HepG2 (cell line): ENCODE measurements at regions not wholly inside any gene's neighbourhood (a gene's known extent, or its start where the extent isn't known, plus 50 kb on each side); places are given as distances from the start of the nearest gene placed in this dataset.

Experiments used
- ATAC-seq: fragments of 200-7000 bp; cut with Tn5 transposase; 3 replicates; pipeline ENCODE4 v1.9.1; 2020; ENCODE audit warnings: mild to moderate bottlenecking, moderate library complexity
- BruUV-seq: library from RNA; stranded (reverse); fragments of 400-500 nt; replicated peaks from 2 replicates; lab custom pipeline; 2021; lab: Mats Ljungman, UMichigan
- CTCF ChIA-PET: fragments of 300-600 bp; formaldehyde crosslinking; extraction: SDS; loops from one replicate; lab custom pipeline; 2021; ENCODE audit warnings: low total read pairs, inconsistent platforms, low intra/inter-chr PET ratio; lab: Yijun Ruan, JAX
- POLR2A ChIA-PET: fragments of 350-600 bp; sonication (Branson Sonifier 250); formaldehyde crosslinking; loops from one replicate; lab custom pipeline; 2020; ENCODE audit warnings: antibody characterized with exemption, inconsistent platforms; lab: Yijun Ruan, JAX
- DNase-seq: peaks from one replicate; pipeline ENCODE4 v3.0.0-alpha.2; 2015; ENCODE audit warnings: low spot score
- FAIRE-seq: peaks from 3 replicates; lab custom pipeline; 2011; peaks lifted over from hg19 to GRCh38; lab: Jason Lieb, UNC
- H2AFZ ChIP-seq: one replicate; pipeline ENCODE4 v1.6.1; 2011; ENCODE audit warnings: low read length, inconsistent platforms
- H3K27ac ChIP-seq: fragments of 300-600 bp; 3 replicates; pipeline ENCODE4 v1.8.0; 2011; ENCODE audit warnings: mixed run types, mild to moderate bottlenecking, mixed read lengths, low read length, inconsistent platforms; ENCODE audit not compliant: insufficient read depth; ENCODE audit errors: extremely low read length
- H3K27me3 ChIP-seq, 2 experiments: fragments of 200-600 bp in 1 of 2; 2 replicates in 1 of 2; 3 replicates in 1 of 2; pipeline versions ENCODE4 v1.6.0 to v1.8.0; 2011; ENCODE audit warnings: low read length in 2 of 2, mild to moderate bottlenecking in 2 of 2, moderate library complexity in 2 of 2, inconsistent platforms in 1 of 2; ENCODE audit not compliant: insufficient read depth in 2 of 2, control insufficient read depth in 1 of 2
- H3K36me3 ChIP-seq, 2 experiments: fragments of 200-600 bp in 1 of 2; replicated peaks in 1 of 2; 2 replicates in 1 of 2; 3 replicates in 1 of 2; pipeline versions ENCODE4 v1.5.1 to v1.8.0; 2011; ENCODE audit warnings: low read length in 2 of 2, inconsistent platforms in 1 of 2; ENCODE audit not compliant: insufficient read depth in 2 of 2, control insufficient read depth in 1 of 2
- H3K4me1 ChIP-seq: 2 replicates; pipeline ENCODE4 v1.5.1; 2012; ENCODE audit warnings: low read length, inconsistent platforms; ENCODE audit not compliant: insufficient read depth
- H3K4me2 ChIP-seq: 2 replicates; pipeline ENCODE4 v1.6.0; 2011; ENCODE audit warnings: low read depth, low read length, inconsistent platforms
- H3K4me3 ChIP-seq, 3 experiments: fragments of 200-600 bp in 1 of 3; sonication (generic), shearing (Covaris generic) in 1 of 3; replicated peaks in 1 of 3; 2 replicates each; pipeline ENCODE4 v1.5.1; 2011 to 2016; ENCODE audit warnings: low read length in 3 of 3, inconsistent platforms in 2 of 3, low read depth in 2 of 3, mild to moderate bottlenecking in 2 of 3, control low read depth in 1 of 3, mixed read lengths in 1 of 3; ENCODE audit not compliant: insufficient read depth in 1 of 3
- H3K79me2 ChIP-seq: one replicate; pipeline ENCODE4 v1.6.1; 2011; ENCODE audit warnings: low read length, inconsistent platforms; ENCODE audit not compliant: insufficient read depth
- H3K9ac ChIP-seq: 2 replicates; pipeline ENCODE4 v1.6.0; 2011; ENCODE audit warnings: mild to moderate bottlenecking, low read depth, low read length, inconsistent platforms; ENCODE audit not compliant: insufficient read depth
- H3K9me3 ChIP-seq: 2 replicates; pipeline ENCODE4 v1.5.1; 2012; ENCODE audit warnings: mild to moderate bottlenecking, low read length
- H4K20me1 ChIP-seq: 2 replicates; pipeline ENCODE4 v1.6.0; 2011; ENCODE audit warnings: inconsistent platforms, mild to moderate bottlenecking, low read length, moderate library complexity; ENCODE audit not compliant: insufficient read depth
- CREB1 ChIP-seq, 2 experiments: fragments of 450-650 bp in 1 of 2; IDR thresholded peaks; 2 replicates each; pipeline ENCODE4 v1.6.1; 2016 to 2017; ENCODE audit warnings: control low read depth in 1 of 2, mild to moderate bottlenecking in 1 of 2, missing compliant biosample characterization in 1 of 2, missing genetic modification characterization in 1 of 2
- E2F2 ChIP-seq: sonication (generic); formaldehyde crosslinking; IDR thresholded peaks from 2 replicates; pipeline ENCODE4 v1.4.0; 2020; ENCODE audit warnings: missing genetic modification reagents, borderline replicate concordance
- SALL2 ChIP-seq: sonication (generic); formaldehyde crosslinking; IDR thresholded peaks from 2 replicates; pipeline ENCODE4 v1.8.1; 2023; ENCODE audit warnings: mild to moderate bottlenecking, missing genetic modification reagents, inconsistent platforms
- SIN3A ChIP-seq: IDR thresholded peaks from 2 replicates; pipeline ENCODE4 v1.6.1; 2011; ENCODE audit warnings: low read depth, mild to moderate bottlenecking, control low read depth, low read length, borderline replicate concordance
- TAF1 ChIP-seq: sonication (generic); formaldehyde crosslinking; IDR thresholded peaks from 2 replicates; pipeline ENCODE4 v1.4.0; 2020; ENCODE audit warnings: missing genetic modification reagents
- ZBTB38 ChIP-seq: sonication (generic); formaldehyde crosslinking; IDR thresholded peaks from 2 replicates; pipeline ENCODE4 v1.5.1; 2020; ENCODE audit warnings: mild to moderate bottlenecking, missing genetic modification reagents
- ZNF17 ChIP-seq: sonication (generic); formaldehyde crosslinking; IDR thresholded peaks from 2 replicates; pipeline ENCODE4 v1.5.0; 2020; ENCODE audit warnings: mild to moderate bottlenecking, missing genetic modification reagents
- ZNF549 ChIP-seq: sonication (generic); formaldehyde crosslinking; IDR thresholded peaks from 2 replicates; pipeline ENCODE4 v1.5.0; 2020; ENCODE audit warnings: missing genetic modification reagents
- ZNF564 ChIP-seq: sonication (generic); formaldehyde crosslinking; IDR thresholded peaks from 2 replicates; pipeline ENCODE4 v1.8.1; 2023; ENCODE audit warnings: mild to moderate bottlenecking, missing genetic modification reagents
- ZNF776 ChIP-seq: sonication (generic); formaldehyde crosslinking; IDR thresholded peaks from 2 replicates; pipeline ENCODE4 v1.4.0; 2020; ENCODE audit warnings: mild to moderate bottlenecking, missing genetic modification reagents
- WGBS: methylation state at CpG from one replicate; pipeline ENCODE4 v1.1.6; 2017; ENCODE audit warnings: low lambda C conversion rate; 5-methylcytosine and 5-hydroxymethylcytosine counted together
- in situ Hi-C: cut with HindIII; loops from 2 replicates; pipeline ENCODE4 v1.10.0; 2017; ENCODE audit warnings: low pct_unique_long_range_greater_than_20kb; ENCODE audit not compliant: extremely low pct_ligation_motif_present
- intact Hi-C: fragments of 100-400 bp; cut with micrococcal nuclease; formaldehyde crosslinking; loops from one replicate; pipeline ENCODE4 v1.10.0; 2022; ENCODE audit not compliant: unreplicated experiment
- TF ChIP-seq, protein P1 (sequence below): sonication (generic); formaldehyde crosslinking; IDR thresholded peaks from 2 replicates; pipeline ENCODE4 v1.5.0; 2020; ENCODE audit warnings: missing genetic modification reagents

GRCh38 chr18:60925892-60926291 is 407.3 kb upstream of the CDH20 start:
- ATAC-seq (no peak), DNase-seq (no peak), FAIRE-seq (no peak)
- H4K20me1 ChIP-seq, result no peaks in the 10 kb centered on the region
- H3K27me3 ChIP-seq, result no peaks in the 10 kb centered on the region
- H3K9me3 ChIP-seq, result no peaks in the 10 kb centered on the region
- H3K4me1 ChIP-seq, result no peaks in the 10 kb centered on the region
- no peak overlapping the region for H3K4me3 ChIP-seq
- no TSS peak for BruUV-seq
- POLR2A ChIA-PET, result no interaction called here
- no peak overlapping the region for H3K4me2 ChIP-seq
- no peak overlapping the region for H2AFZ ChIP-seq
- no peak for TF ChIP-seq ZNF564 (CRISPR knock-in tag)
- TF ChIP-seq ZBTB38, result no peak
- TF ChIP-seq TAF1 (CRISPR knock-in tag), result no peak
- TF ChIP-seq ZNF17, result no peak
- no peak for TF ChIP-seq ZNF549 (CRISPR knock-in tag)
- TF ChIP-seq SIN3A, result no peak
- TF ChIP-seq E2F2 (CRISPR knock-in tag), result no peak
- TF ChIP-seq, protein P1, sequence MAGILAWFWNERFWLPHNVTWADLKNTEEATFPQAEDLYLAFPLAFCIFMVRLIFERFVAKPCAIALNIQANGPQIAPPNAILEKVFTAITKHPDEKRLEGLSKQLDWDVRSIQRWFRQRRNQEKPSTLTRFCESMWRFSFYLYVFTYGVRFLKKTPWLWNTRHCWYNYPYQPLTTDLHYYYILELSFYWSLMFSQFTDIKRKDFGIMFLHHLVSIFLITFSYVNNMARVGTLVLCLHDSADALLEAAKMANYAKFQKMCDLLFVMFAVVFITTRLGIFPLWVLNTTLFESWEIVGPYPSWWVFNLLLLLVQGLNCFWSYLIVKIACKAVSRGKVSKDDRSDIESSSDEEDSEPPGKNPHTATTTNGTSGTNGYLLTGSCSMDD (CRISPR knock-in tag), result no peak
- no peak for TF ChIP-seq CREB1 (IDR thresholded peaks at IDR 0.05)
- no peak for TF ChIP-seq CREB1 (CRISPR knock-in tag; IDR thresholded peaks at IDR 0.05)
- no peak for TF ChIP-seq SALL2 (CRISPR knock-in tag)
- TF ChIP-seq ZNF776, result no peak
- TF ChIP-seq, all 625 proteins: peak for 0
- Histone ChIP-seq H3K79me2 (no peaks in the 10 kb centered on the region), H3K36me3 (no peaks in the 10 kb centered on the region), H3K9ac (no peak overlapping the region), H3K27ac (no peak overlapping the region)
- in situ Hi-C loops (no loop called here), intact Hi-C loops (no loop called here)
- 36% methylated on average over 8 of the region's 8 CpGs for WGBS
- CTCF ChIA-PET, result no interaction called here
